ENCODE measurements at regions not wholly inside any gene's neighbourhood (a gene's known extent, or its start where the extent isn't known, plus 50 kb on each side); places are given as distances from the start of the nearest gene placed in this dataset.
"Not testable (repeated sequence)": the region's sequence is repeated elsewhere in the genome, so short reads cannot be mapped to it uniquely, and the experiment has no call there.

- H3K27me3 ChIP-seq: no peaks in the 10 kb centered on the region
- no peak overlapping the region for H3K4me3 ChIP-seq
- intact Hi-C loops (cut with DNase I; ENCODE audit: low total_unique reads): no loop called here
- ATAC-seq (no peak), DNase-seq (no peak)
- H3K4me1 ChIP-seq: no peaks in the 10 kb centered on the region
- no peaks in the 10 kb centered on the region for H3K36me3 ChIP-seq
- TF ChIP-seq POLR2A (IDR thresholded peaks at IDR 0.05): no peak
- TF ChIP-seq CTCF (IDR thresholded peaks at IDR 0.05 in 4 of 5, conservative IDR thresholded peaks at IDR 0.05 in 1 of 5): no peak
- no peaks in the 10 kb centered on the region for H3K9me3 ChIP-seq
- H3K27ac ChIP-seq: no peak overlapping the region
- in situ Hi-C loops (cut with MboI; ENCODE audit: low sequenced_read_pairs in 4 of 4): no loop called here
Observed at GRCh38 chr1:185517808-185518419, 200.9 kb upstream of the IVNS1ABP start.

- in situ Hi-C loops (cut with MboI; ENCODE audit: low sequenced_read_pairs in 4 of 4); H3K27me3 ChIP-seq; H3K9me3 ChIP-seq; H3K4me1 ChIP-seq; ATAC-seq; H3K27ac ChIP-seq; H3K36me3 ChIP-seq; H3K4me3 ChIP-seq; intact Hi-C loops (cut with DNase I; ENCODE audit: low total_unique reads); DNase-seq: not testable (repeated sequence)
Observed at GRCh38 chr1:185517301-185517700, 200.3 kb upstream of the IVNS1ABP start.

DNA sequence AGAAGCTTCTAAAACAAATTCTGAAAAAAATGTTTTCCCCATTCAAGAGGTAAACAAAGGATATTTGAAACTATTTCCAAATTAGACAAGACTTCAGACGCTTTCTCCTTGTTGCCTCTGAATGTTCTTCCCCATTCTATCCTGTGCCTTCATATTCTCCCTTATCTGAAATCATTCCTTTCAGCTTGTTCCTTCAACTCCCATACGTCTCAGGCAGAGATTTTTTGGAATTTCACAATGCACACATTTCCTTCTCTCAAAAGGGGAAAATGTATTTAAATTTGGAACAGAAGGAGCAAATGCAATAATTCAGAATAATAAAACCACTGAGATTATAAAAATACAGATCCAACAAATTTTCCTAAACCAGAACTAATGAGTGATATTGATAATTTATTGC lies 198.7 kb upstream of the IVNS1ABP start:
- Histone ChIP-seq H3K36me3 (no peaks in the 10 kb centered on the region), H3K9me3 (no peaks in the 10 kb centered on the region), H3K4me1 (no peaks in the 10 kb centered on the region), H3K4me3 (no peak overlapping the region), H3K27me3 (no peaks in the 10 kb centered on the region), H3K27ac (no peak overlapping the region)
- intact Hi-C loops (cut with DNase I; ENCODE audit: low total_unique reads) (no loop called here), in situ Hi-C loops (cut with MboI; ENCODE audit: low sequenced_read_pairs in 4 of 4) (no loop called here)
- DNase-seq (no peak), ATAC-seq (no peak)
- TF ChIP-seq POLR2A (IDR thresholded peaks at IDR 0.05) (no peak), CTCF (IDR thresholded peaks at IDR 0.05 in 4 of 5, conservative IDR thresholded peaks at IDR 0.05 in 1 of 5) (no peak)

DNA sequence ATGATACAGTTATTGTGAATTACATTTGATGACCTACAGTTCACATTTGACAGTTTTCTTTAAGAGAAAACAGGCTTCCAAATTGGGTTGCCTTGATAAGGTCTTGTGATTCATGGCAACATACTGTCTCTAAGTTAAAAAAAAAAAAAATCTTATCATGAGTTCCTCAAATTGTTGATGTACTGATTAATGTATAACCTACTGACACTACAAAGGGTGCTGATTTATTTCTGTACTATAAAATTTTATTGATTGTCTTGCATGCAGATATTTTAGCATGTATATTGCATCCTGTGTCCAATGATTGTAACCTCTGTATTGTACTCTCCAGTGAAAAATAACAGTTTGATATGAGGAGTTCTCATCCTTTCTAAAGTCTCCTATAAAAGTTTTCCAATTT lies 197.3 kb upstream of the IVNS1ABP start:
- intact Hi-C loops (cut with DNase I; ENCODE audit: low total_unique reads): no loop called here
- Histone ChIP-seq H3K27ac (no peak overlapping the region), H3K4me3 (no peak overlapping the region), H3K36me3 (no peaks in the 10 kb centered on the region), H3K9me3 (no peaks in the 10 kb centered on the region), H3K4me1 (no peaks in the 10 kb centered on the region), H3K27me3 (no peaks in the 10 kb centered on the region)
- in situ Hi-C loops (cut with MboI; ENCODE audit: low sequenced_read_pairs in 4 of 4): no loop called here
- DNase-seq (no peak), ATAC-seq (no peak)
- no peak for TF ChIP-seq POLR2A (IDR thresholded peaks at IDR 0.05)
- TF ChIP-seq CTCF (IDR thresholded peaks at IDR 0.05 in 4 of 5, conservative IDR thresholded peaks at IDR 0.05 in 1 of 5): no peak

- Histone ChIP-seq H3K27me3 (no peaks in the 10 kb centered on the region), H3K36me3 (no peaks in the 10 kb centered on the region), H3K4me3 (no peak overlapping the region), H3K4me1 (no peaks in the 10 kb centered on the region), H3K27ac (no peak overlapping the region), H3K9me3 (no peaks in the 10 kb centered on the region)
- in situ Hi-C loops (cut with MboI; ENCODE audit: low sequenced_read_pairs in 4 of 4): no loop called here
- TF ChIP-seq CTCF (IDR thresholded peaks at IDR 0.05 in 4 of 5, conservative IDR thresholded peaks at IDR 0.05 in 1 of 5): no peak
- no peak for TF ChIP-seq POLR2A (IDR thresholded peaks at IDR 0.05)
- DNase-seq: no peak
- intact Hi-C loops (cut with DNase I; ENCODE audit: low total_unique reads): no loop called here
- ATAC-seq: no peak
Observed at GRCh38 chr1:185512442-185512841, 195.4 kb upstream of the IVNS1ABP start.
